Endodermal cell (in vitro differentiated cells): ENCODE measurements at regions not wholly inside any gene's neighbourhood (a gene's known extent, or its start where the extent isn't known, plus 50 kb on each side); places are given as distances from the start of the nearest gene placed in this dataset.

Experiments used
- DNase-seq: peaks from one replicate; pipeline ENCODE4 v3.0.0-alpha.2; 2017
- H3K27ac ChIP-seq: 2 replicates; pipeline ENCODE4 v1.5.1; 2013; ENCODE audit warnings: mild to moderate bottlenecking, low read depth, low read length, moderate library complexity
- H3K27me3 ChIP-seq: 2 replicates; pipeline ENCODE4 v1.6.1; 2013; ENCODE audit warnings: mild to moderate bottlenecking, low read length, moderate library complexity; ENCODE audit not compliant: insufficient read depth, control insufficient read depth, poor library complexity, severe bottlenecking
- H3K36me3 ChIP-seq: 2 replicates; pipeline ENCODE4 v1.7.0; 2013; ENCODE audit warnings: mild to moderate bottlenecking, low read length, moderate library complexity; ENCODE audit not compliant: control insufficient read depth, insufficient read depth
- H3K4me1 ChIP-seq: one replicate; pipeline ENCODE4 v1.7.0; 2013; ENCODE audit warnings: low read length; ENCODE audit not compliant: control insufficient read depth, insufficient read depth
- H3K4me3 ChIP-seq: 2 replicates; pipeline ENCODE4 v1.5.1; 2013; ENCODE audit warnings: mild to moderate bottlenecking, low read length, moderate library complexity
- H3K9ac ChIP-seq: 2 replicates; pipeline ENCODE4 v1.6.1; 2013; ENCODE audit warnings: mild to moderate bottlenecking, low read length, moderate library complexity; ENCODE audit not compliant: poor library complexity, severe bottlenecking; ENCODE audit errors: extremely low read depth
- H3K9me3 ChIP-seq: 2 replicates; pipeline ENCODE4 v1.6.1; 2013; ENCODE audit warnings: mild to moderate bottlenecking, low read length, moderate library complexity; ENCODE audit not compliant: control insufficient read depth
- H3K27ac Mint-ChIP-seq: 2 replicates; pipeline ENCODE4 v1.8.0; 2020; ENCODE audit warnings: mixed read lengths
- H3K27me3 Mint-ChIP-seq: 2 replicates; pipeline ENCODE4 v1.8.0; 2021; ENCODE audit warnings: mild to moderate bottlenecking, mixed read lengths; ENCODE audit not compliant: insufficient read depth
- H3K36me3 Mint-ChIP-seq: 2 replicates; pipeline ENCODE4 v1.8.0; 2020; ENCODE audit warnings: low read depth, mixed read lengths
- H3K4me1 Mint-ChIP-seq: 2 replicates; pipeline ENCODE4 v1.8.0; 2020; ENCODE audit warnings: mixed read lengths
- H3K4me3 Mint-ChIP-seq: 2 replicates; pipeline ENCODE4 v1.8.0; 2020; ENCODE audit warnings: mild to moderate bottlenecking, moderate library complexity, mixed read lengths
- H3K9me3 Mint-ChIP-seq: 2 replicates; pipeline ENCODE4 v1.8.0; 2020; ENCODE audit warnings: mild to moderate bottlenecking, mixed read lengths
- WGBS, 2 experiments: methylation state at CpG; one replicate each; pipeline versions ENCODE4 v1.1.5 to v1.1.7; 2013; ENCODE audit warnings: missing lambda C conversion rate in 2 of 2, mixed read lengths in 1 of 2; ENCODE audit not compliant: insufficient coverage in 1 of 2, insufficient read length in 1 of 2; 5-methylcytosine and 5-hydroxymethylcytosine counted together
- TF ChIP-seq, protein P1 (sequence below): fragments of 200-600 bp; sonication (generic); conservative IDR thresholded peaks from 2 replicates; pipeline ENCODE4 v1.5.0; 2021; ENCODE audit warnings: antibody characterized with exemption, mild to moderate bottlenecking

DNA sequence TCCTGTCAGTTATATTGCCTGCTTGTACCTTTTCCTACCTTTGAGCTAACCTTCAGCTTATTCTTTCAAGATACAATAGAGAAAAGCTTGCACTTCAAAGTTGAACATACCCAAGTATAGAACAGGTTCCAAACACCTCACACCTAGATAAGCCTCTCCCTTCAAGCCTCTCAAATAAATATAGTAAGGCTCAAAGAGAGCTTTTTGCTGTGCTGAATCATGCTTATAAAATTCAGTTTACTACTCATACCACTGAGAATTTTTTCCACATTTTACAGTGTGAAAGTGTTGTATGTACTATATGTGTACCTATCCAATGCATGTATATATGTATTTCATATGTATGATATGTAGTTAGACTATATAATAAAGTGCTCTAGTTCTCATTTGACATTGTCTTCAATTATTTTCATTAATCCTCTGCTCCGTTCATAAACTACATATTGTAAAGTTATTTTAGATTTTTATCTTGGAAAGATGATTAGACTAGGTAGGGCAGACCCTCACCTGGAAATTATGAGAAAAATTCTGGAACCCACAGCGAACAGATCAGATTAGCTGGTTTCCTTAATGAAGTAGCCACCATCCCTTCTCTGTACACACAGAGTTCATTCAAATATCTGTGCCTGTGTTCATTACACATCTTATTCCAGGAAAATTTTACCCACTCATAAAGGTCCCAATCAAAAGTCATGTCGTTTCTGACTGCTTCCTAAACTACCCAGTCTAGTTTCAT lies 149.2 kb upstream of the RGMB start:
- Histone ChIP-seq H3K4me1 (no peaks in the 10 kb centered on the region), H3K36me3 (peaks cover 19% of the 10 kb centered on the region), H3K27me3 (no peaks in the 10 kb centered on the region), H3K9ac (no peak overlapping the region), H3K9me3 (peaks cover 9% of the 10 kb centered on the region), H3K4me3 (no peak overlapping the region), H3K27ac (no peak overlapping the region)
- WGBS, 2 experiments, result 93 to 100% methylated on average over 2 of the region's 3 CpGs
- Mint-ChIP-seq H3K9me3 (peaks cover 10% of the 10 kb centered on the region), H3K4me3 (no peak overlapping the region), H3K36me3 (peaks cover 18% of the 10 kb centered on the region), H3K27ac (no peak overlapping the region), H3K27me3 (no peaks in the 10 kb centered on the region), H3K4me1 (peaks cover 4% of the 10 kb centered on the region)
- TF ChIP-seq, protein P1, sequence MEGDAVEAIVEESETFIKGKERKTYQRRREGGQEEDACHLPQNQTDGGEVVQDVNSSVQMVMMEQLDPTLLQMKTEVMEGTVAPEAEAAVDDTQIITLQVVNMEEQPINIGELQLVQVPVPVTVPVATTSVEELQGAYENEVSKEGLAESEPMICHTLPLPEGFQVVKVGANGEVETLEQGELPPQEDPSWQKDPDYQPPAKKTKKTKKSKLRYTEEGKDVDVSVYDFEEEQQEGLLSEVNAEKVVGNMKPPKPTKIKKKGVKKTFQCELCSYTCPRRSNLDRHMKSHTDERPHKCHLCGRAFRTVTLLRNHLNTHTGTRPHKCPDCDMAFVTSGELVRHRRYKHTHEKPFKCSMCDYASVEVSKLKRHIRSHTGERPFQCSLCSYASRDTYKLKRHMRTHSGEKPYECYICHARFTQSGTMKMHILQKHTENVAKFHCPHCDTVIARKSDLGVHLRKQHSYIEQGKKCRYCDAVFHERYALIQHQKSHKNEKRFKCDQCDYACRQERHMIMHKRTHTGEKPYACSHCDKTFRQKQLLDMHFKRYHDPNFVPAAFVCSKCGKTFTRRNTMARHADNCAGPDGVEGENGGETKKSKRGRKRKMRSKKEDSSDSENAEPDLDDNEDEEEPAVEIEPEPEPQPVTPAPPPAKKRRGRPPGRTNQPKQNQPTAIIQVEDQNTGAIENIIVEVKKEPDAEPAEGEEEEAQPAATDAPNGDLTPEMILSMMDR, result no peak
- DNase-seq, result no peak

DNA sequence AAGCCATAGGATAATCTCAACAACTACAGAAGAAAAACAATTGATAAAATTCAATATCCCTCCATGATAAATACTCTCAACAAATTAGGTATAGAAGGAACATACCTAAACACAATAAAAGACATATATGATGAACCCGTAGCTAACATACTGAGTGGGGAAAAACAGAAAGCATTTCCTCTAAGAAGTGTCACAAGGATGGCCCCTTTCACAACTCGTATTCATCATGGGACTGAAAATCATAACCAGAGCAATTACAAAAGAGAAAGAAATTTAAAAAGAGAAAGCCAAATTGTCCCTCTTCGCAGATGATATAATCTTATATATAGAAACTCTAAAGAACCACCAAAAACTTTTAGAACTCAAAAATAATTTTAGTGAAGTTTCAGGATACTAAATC lies 146.3 kb upstream of the RGMB start:
- peaks cover 9% of the 10 kb centered on the region for H3K9me3 ChIP-seq
- Mint-ChIP-seq H3K27me3 (no peaks in the 10 kb centered on the region), H3K4me3 (no peak overlapping the region), H3K36me3 (peaks cover 19% of the 10 kb centered on the region), H3K27ac (no peak overlapping the region), H3K4me1 (peaks cover 4% of the 10 kb centered on the region), H3K9me3 (peaks cover 11% of the 10 kb centered on the region)
- no peak overlapping the region for H3K9ac ChIP-seq
- H3K27ac ChIP-seq, result no peak overlapping the region
- H3K4me3 ChIP-seq, result no peak overlapping the region
- H3K36me3 ChIP-seq, result peaks cover 19% of the 10 kb centered on the region
- DNase-seq, result no peak
- WGBS, 2 experiments, result 94 to 100% methylated on average over 2 of the region's 3 CpGs
- TF ChIP-seq, protein P1, result no peak
- no peaks in the 10 kb centered on the region for H3K27me3 ChIP-seq
- H3K4me1 ChIP-seq, result no peaks in the 10 kb centered on the region

DNA sequence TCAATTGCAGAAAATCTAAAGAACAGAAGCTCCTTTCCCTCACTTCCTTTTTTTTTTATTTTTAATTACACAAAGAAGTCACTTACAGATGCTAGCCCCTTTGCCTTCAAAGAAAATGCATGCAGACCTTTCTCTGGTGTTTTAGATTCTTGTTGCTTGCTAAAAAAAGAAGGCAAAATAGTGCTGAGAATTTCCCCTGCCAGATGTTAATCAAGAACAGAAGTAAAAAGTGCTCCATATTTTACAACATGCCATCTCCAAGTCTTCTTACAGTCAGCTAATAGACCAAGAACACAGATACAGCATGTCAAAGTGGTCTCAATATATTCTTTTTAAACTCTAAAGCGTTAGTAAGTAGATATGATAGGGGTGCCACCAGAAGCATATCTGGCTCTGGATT lies 142.8 kb upstream of the RGMB start:
- Mint-ChIP-seq H3K9me3 (peaks cover 11% of the 10 kb centered on the region), H3K36me3 (peaks cover 19% of the 10 kb centered on the region), H3K4me1 (peaks cover 18% of the 10 kb centered on the region), H3K27ac (no peak overlapping the region), H3K4me3 (no peak overlapping the region), H3K27me3 (no peaks in the 10 kb centered on the region)
- 87 to 100% methylated on average over 1 of the region's 1 CpG for WGBS, 2 experiments
- H3K4me3 ChIP-seq, result no peak overlapping the region
- H3K9me3 ChIP-seq, result peaks cover 9% of the 10 kb centered on the region
- no peaks in the 10 kb centered on the region for H3K27me3 ChIP-seq
- H3K9ac ChIP-seq, result no peak overlapping the region
- peaks cover 7% of the 10 kb centered on the region for H3K4me1 ChIP-seq
- TF ChIP-seq, protein P1, result no peak
- DNase-seq, result no peak
- H3K36me3 ChIP-seq, result peaks cover 32% of the 10 kb centered on the region
- H3K27ac ChIP-seq, result no peak overlapping the region
